ENCODE measurements at regions not wholly inside any gene's neighbourhood (a gene's known extent, or its start where the extent isn't known, plus 50 kb on each side); places are given as distances from the start of the nearest gene placed in this dataset.

DNA sequence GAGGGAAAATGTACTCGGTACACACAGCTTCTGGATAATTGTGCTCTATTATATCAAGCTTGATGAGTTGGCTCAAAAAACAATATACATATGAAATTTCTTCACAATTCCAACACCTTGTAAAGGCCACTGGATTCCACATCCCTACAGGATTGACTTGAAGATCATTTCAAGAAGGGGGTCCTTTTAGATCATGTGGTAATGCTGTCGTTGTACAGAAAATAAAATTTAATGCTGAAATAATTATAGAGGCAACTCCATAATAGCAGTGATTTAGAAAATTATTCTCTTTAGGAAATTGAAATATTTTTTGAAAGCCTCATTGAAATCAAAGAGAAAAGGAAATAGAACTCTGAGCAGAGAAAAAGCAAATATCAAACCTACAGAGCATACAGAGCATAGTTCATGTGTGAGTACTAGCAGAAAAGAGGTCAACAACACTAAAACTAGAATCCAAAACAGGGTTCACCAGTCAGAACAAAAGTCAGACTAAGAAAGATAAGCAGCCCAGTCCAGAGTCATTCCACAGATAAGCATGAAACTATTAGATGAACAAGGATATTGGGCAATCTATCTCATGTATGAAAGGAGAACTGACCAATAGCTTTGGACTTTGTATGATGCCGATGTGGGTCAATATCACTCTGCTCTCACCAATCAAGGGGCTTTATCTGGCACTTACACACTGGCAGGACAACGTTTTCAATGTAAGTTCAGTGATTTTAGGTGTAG is 79.5 kb upstream of the PALMD start:
- no peaks in the 10 kb centered on the region for H3K9me3 ChIP-seq
- no peak for DNase-seq
- no peaks in the 10 kb centered on the region for H3K36me3 ChIP-seq (ENCODE audit: low read depth)
- no peak for TF ChIP-seq CTCF (IDR thresholded peaks at IDR 0.05)
- intact Hi-C loops (cut with DNase I, micrococcal nuclease), result no loop called here
- no peak for ATAC-seq
- H3K4me3 ChIP-seq, result no peak overlapping the region
- no peaks in the 10 kb centered on the region for H3K4me1 ChIP-seq (ENCODE audit: low read depth)

GRCh38 chr1:99570486-99571089 is 75.3 kb upstream of the PALMD start:
- no peak for TF ChIP-seq CTCF (IDR thresholded peaks at IDR 0.05)
- no peaks in the 10 kb centered on the region for H3K36me3 ChIP-seq (ENCODE audit: low read depth)
- no peak overlapping the region for H3K4me3 ChIP-seq
- DNase-seq (no peak), ATAC-seq (no peak)
- H3K4me1 ChIP-seq (ENCODE audit: low read depth), result no peaks in the 10 kb centered on the region
- intact Hi-C loops (cut with DNase I, micrococcal nuclease), result no loop called here
- no peaks in the 10 kb centered on the region for H3K9me3 ChIP-seq

- H3K9me3 ChIP-seq, result no peaks in the 10 kb centered on the region
- no peak for ATAC-seq
- DNase-seq, result no peak
- H3K36me3 ChIP-seq (ENCODE audit: low read depth), result no peaks in the 10 kb centered on the region
- H3K4me3 ChIP-seq, result no peak overlapping the region
- H3K4me1 ChIP-seq (ENCODE audit: low read depth), result no peaks in the 10 kb centered on the region
- intact Hi-C loops (cut with DNase I, micrococcal nuclease), result no loop called here
- TF ChIP-seq CTCF (IDR thresholded peaks at IDR 0.05), result no peak
These were observed 74.7 kb upstream of the PALMD start for GRCh38 chr1:99571092-99571734.

GRCh38 chr1:99573431-99574217 is 72.3 kb upstream of the PALMD start:
- intact Hi-C loops (cut with DNase I, micrococcal nuclease), result no loop called here
- DNase-seq, result no peak
- no peak for TF ChIP-seq CTCF (IDR thresholded peaks at IDR 0.05)

GRCh38 chr1:99577313-99577712 is 68.6 kb upstream of the PALMD start:
- ATAC-seq, result no peak
- intact Hi-C loops (cut with DNase I, micrococcal nuclease), result no loop called here
- Histone ChIP-seq H3K4me1 (ENCODE audit: low read depth) (no peaks in the 10 kb centered on the region), H3K9me3 (no peaks in the 10 kb centered on the region), H3K4me3 (no peak overlapping the region), H3K36me3 (ENCODE audit: low read depth) (no peaks in the 10 kb centered on the region)
- TF ChIP-seq CTCF (IDR thresholded peaks at IDR 0.05), result no peak
- DNase-seq, result no peak

More at GRCh38 chr1:99573431-99574217, 72.3 kb upstream of the PALMD start:
- Histone ChIP-seq H3K4me1 (ENCODE audit: low read depth) (no peaks in the 10 kb centered on the region), H3K4me3 (no peak overlapping the region), H3K36me3 (ENCODE audit: low read depth) (no peaks in the 10 kb centered on the region), H3K9me3 (no peaks in the 10 kb centered on the region)
- ATAC-seq, result no peak

All from mucosa of descending colon (tissue), 3 donors.